ENCODE measurements at regions not wholly inside any gene's neighbourhood (a gene's known extent, or its start where the extent isn't known, plus 50 kb on each side); places are given as distances from the start of the nearest gene placed in this dataset.
"Not testable (repeated sequence)": the region's sequence is repeated elsewhere in the genome, so short reads cannot be mapped to it uniquely, and the experiment has no call there.

DNA sequence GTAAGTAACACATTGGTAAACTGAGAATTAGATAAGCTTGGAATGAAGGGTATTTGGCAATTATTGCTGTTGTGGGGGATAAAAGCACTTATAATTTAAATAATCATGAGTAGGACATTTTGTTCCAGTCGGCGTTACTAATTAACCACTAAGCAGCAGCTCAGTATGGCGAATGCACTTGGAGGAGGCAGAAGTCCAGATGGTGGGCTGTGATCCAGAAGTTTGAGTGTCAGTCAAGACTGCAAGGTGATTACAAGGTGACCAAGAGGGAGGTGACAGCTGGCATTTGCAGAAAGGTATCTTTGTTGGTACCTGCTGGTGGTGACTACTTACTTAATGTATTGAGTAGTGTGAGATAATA lies 643.6 kb upstream of the FAM98A start:
- no peak for DNase-seq

DNA sequence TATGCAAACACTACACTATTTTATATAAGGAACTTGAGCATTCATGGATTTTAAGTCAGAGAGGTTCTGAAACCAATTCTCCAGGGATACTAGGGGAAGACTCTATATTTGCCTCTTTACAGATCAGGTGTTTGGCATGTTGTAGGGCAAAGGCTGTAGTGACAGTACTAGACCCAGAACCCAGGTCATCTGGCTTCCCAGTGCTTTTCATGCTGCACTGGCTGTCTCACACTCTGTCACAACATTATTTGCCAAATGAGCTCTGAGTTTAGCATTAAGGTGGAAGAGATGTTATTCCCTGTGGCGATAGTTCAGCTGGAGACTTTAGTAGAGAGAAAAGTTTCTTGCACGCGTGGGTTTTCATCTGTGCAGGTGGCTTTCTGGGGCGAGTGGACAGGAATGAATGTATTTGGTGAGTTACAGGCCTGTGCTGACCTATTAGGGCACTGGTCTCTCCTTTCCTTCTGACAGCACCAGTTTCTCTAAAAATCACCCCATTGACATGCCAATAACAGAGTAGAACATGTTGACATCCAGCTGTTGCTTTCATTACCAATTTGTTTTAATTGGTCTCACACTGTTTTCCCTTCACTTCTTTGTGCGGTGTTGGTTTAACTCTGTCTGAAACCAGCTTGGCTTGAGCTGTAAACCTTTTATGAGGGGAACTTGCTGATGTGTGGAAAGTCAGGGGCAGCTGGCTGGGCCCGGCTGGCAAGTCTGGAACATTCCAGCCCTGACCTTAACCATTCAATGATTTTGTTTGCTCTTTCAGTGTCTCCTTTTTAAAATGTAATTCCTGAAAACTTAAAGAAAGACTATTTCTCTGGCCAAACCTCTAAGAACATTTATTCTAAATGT lies 643.0 kb upstream of the FAM98A start:
- no peak for DNase-seq

DNA sequence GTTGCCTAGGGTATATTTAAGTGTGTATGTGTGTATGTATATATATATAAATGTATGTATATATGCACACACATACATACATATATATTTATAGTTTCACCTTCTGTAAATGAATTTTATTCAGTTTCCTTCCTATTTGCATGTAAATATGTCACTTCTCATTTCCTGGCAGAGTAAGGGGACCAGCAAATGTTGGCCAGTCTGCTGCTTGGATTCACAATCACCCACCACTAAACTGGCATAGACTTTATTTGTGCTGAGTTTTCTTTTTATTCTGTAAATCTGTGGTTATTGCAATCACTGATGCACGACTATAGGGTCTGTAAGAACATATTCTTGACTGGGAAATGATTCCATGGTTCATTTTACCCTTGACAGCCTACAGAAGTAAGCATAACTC lies 640.4 kb upstream of the FAM98A start:
- no peak for DNase-seq

DNA sequence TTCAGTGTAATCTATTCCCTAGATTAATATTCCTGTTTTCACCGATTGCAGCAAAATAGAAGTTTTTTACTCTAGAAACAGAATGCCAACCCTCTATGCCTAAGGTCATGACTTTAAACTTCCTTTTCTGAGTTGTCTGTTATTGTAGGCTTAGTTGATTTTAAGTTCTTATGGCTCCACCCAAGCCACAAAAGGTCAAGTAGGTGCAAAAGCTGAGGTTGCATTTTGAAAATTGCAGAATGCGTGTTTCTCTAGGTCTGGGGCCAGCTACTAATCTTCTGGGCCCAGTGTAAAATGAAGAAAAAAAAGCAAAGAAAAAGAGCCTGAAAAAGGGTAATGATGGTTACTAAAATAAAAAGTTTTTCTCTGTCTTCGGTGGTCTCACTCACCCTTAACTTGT lies 635.7 kb upstream of the FAM98A start:
- DNase-seq = no peak

DNA sequence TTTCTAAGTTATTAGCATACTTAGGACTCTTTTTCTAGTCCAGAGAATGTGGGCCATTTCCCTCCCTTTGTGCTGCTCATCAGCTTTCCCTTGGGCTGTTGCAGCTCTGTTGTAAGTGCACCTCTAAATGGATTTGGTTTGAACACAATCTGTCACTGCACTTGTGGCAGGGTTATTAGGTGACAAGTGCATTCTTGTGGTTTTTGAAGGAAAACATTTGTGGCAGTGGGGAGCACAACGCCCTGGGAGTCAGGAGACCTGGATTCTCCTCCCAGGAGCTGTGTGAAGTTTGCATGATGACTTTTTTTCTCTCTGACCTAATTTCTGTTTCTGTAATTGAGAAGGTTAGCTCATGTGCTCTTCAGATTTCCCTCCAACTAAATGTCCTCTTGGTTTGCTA lies 630.9 kb upstream of the FAM98A start:
- DNase-seq = no peak

DNA sequence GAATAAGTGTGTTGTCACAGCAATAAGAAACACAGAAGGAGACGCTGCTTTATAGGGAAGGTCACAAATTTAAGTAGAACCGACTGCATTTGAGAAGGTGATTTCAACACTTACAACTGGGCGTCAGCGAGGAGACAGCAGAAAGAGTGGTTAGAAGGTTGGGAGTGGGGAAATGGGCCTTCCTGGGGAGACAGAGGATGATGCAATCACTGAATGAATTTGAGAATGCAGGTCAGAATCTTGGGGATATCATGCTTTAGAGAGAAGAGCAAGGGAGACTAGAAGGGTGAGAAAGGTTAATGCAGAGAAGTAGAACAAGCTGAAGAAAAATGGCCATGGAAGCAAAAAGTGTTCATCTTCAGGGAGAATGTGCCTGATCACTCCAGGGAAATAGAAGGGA lies 616.1 kb upstream of the FAM98A start:
- DNase-seq = no peak

DNA sequence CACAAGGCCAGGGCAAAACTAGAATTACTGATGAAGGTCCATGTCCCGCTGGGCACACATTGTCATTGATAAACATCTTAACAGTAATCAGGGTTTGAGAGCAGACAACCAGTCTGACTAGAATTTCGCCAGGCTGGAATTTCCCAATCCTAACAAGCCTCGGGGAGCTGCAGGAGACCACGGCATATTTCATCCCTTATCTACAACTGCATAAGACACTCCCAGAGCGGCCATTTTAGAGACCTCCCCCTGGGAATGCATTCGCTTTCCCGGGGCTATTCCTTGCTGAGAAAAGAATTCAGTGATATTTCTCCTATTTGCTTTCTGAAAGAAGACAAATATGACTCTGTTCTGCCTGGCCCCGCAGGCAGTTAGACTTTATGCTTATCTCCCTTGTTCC lies 611.3 kb upstream of the FAM98A start:
- DNase-seq = not testable (repeated sequence)

DNA sequence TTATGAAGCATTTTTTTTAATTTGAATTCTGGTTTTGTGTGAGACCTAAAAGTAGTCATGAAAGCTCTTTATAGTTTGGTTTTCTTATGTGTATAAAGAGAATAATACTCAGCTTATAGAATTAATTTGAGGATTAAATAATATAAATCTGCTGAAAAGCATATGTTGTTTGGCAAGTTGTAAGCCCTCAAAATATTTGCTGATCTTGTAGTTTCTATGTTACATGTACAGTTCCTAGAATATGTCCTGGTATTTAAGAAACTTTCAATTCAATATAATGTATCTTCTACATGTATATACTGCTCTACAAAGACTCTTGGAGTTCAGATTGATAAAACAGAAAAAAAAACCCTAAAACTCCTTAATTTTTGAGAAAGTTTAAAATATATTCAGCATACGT lies 605.5 kb upstream of the FAM98A start:
- no peak for DNase-seq

DNA sequence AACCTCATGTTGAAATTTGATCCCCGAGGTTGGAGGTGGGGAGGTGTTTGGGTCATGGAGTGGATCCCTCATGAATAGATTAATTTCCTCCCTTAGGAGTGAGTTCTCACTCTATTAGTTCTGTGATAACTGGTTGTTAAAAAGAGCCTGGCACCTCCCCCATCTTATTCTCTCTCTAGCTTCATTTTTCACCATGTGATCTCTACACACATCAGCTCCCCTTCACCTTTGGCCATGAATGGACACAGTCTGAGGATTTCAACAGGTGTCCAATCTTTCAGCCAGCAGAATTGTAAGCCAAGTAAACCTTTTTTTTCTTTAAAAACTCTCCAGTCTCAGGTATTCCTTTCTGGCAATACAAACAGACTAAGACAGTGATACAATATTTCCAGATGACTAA lies 602.0 kb upstream of the FAM98A start:
- DNase-seq = no peak

DNA sequence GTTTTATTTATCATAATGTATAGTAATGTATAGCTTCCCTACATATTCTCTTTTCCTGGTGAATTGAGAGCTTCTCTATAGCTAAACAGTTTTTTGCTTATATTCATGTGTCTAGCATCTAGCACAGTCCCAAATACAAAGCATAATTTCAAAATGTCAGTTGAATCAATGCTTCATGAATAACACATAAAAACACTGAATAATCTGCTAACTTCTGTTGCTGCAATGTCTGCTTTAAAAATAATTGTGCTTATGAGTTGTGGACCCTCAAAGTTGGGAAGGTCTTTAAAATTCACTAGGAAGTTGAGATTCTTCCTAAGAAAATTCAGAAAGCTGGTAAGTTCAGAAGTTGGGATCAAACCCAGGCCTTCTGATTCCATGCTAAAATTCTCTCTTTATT lies 600.9 kb upstream of the FAM98A start:
- no peak for DNase-seq

DNA sequence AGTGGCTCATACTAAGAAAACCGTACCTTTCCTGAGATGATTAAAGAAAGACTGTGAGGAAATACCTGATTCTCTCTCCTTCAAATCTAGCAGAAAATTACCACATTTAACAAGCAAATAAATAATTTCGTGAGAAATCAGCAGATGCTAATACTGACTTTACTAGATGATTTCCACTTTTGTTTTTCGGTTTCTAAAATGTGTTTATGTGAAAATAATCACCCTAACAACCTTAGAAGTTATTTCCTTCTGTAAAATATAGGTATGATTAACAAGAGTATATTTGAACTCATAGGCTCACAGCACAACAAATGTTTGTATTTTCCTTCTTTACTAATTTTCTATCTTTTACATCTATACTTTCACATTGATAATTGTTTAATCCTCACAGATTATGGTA lies 594.1 kb upstream of the FAM98A start:
- DNase-seq = no peak

DNA sequence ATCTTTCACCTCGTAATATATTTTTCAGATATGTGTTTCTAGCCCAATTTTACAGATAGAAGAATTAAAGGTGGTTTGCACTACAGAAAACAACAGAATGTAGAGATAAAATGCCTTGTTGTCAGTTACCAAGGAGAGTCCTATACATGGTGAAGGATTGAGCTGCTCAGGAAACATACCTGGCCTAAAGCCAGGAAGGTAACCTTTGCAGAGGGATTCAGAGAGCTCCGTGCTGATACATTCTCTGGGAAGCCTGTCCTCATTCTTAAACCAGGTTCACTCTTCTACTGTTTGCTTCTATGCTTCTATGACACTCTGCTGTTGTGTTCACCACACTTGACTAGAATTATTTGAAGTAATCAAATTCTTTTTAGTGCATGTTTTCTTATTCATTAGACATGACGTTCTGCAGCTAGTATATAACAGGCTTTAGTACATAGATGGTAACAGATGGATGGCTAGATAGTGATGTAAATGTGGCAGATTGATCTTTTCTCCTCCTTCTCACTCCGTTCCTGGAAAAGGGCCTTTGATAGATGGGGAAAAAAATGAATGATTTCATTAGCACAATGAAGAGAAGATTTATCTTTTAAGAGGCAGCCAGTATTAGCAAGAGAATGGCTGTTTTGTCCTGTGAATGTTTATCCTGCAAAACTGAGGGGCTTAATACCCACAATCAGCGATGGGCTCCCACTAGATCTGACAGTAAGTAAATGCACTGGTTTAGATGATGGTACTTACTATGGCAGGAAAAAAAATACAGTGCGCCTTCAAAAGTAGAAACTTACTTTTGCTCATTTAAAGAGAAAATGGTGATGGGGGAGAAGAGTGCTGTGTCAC lies 589.6 kb upstream of the FAM98A start:
- DNase-seq = no peak

DNA sequence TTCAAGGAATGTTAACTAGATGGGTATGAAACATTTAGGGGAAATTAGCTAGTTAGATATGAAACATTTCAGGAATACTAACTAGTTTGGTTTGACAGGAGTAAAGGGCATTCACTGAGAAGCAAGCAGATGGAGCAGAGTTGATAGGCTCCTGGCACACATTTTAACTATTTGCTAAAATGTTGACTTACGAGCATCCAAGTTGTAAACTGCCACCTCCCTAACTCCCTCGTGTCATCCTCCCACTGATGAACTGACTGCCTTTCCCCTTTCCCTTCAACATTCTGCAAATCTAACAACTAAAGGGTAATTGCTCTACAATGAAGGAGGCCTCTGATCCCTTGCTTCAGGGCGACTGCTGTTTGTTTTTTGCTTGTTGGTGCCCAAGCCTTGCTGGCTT lies 580.4 kb upstream of the FAM98A start:
- no peak for DNase-seq

DNA sequence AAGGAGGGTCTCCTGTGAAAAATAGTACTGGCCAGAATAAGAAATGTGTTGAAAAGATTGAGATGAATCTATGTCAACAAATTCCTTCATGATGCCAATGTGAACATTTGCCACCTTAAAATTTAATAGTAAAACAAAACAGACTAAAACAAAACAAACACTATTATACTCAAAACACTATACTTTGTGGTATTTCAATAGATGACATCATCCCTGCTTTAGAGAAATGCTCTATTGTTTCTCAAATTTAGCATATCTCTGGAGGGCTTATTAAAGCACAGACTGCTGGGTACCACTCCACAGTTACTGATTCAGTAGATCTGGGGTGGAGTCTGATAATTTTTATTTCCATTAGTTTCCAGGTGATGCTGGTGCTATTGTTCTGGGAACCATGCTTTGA lies 579.4 kb upstream of the FAM98A start:
- no peak for DNase-seq

DNA sequence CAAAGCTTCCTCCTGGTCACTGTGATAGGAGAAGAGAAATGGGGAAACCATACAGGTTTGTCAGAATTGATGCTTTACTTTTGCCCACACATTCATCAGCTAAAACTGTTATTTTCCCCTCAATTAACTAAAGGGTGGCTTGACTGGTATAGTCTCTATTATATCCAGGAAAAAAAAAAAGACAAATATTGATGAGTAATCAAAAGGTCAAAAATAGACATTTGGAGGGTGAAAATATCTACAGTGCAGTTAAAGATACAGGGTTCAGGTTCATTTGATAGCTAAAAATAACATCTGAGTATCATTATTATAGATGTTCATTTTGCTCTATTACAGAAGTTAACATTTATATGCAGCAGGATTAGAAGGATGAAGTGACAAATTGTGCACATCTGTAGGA lies 577.6 kb upstream of the FAM98A start:
- DNase-seq = no peak

DNA sequence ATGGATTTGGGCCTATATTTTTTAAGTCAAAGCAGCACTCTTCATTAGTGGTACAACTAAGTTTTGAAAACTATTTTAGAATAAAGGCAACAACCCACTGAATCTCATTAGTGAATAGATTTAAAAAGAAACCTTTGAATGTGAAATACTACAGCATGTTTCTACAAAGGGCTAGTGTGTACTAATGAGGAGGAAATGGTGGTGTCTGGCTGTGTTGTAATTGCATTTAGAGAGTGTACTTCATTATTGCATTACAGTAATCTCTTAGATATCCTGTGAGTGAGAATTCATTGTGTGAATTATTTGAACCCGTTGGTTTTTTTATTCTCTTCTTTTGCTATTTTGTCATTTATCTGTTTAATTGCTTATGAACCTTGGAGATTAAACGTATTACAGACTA lies 575.4 kb upstream of the FAM98A start:
- no peak for DNase-seq

DNA sequence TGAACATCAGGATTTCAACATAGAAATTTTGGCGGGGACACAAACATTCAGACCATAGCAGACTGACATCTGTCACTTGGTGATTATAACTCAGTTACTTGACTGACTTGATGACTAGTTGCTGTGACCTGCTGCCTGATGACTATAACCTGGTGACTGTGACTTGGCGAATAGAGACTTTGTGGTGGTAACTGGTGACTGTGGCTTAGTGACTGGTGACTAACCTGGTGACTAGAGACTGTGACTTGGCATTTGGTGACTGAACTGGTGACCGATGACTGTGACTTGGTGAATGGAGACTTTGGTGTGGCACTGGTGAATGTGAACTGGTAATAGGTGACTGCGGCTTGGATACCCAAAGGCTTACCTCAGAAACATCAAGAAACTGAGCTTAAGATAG lies 563.1 kb upstream of the FAM98A start:
- no peak for DNase-seq

DNA sequence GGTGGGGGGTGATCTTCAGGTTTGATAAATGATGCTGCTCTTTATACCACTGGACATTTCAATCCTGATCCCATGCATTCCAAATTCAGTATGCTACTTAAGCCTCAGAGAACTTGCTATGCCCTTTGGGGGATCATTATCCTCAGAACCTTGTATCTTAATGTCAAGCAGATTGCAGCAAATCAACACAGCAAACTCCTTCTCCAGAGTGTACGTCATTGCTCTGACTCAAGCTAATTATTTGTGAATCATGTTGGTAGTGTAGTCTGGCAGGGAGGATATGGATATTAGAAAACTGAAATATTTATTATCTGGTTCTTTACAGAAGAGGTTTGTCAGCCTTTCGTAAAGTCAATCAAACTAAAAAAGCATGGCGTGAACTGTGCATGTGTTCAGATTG lies 562.5 kb upstream of the FAM98A start:
- peak; percentile 32 for DNase-seq

DNA sequence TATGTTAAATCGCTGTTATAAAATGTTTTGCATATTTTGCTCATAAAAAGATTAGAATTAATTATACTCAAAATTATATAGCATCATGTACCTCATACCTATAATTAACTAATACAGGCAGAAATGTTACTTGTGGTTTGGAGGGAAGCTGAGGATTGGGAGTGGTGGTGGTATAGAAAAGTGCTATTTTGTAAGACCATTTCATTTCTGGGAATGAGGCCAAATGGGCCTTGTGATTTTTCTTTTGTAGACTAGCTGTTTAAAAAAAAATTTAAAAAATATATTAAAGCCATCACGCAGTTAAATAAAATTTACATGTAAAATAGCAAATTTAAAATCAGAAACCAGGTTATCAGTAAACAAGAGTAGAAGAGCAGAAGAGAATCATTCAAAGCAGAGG lies 560.8 kb upstream of the FAM98A start:
- DNase-seq = peak; percentile 14

DNA sequence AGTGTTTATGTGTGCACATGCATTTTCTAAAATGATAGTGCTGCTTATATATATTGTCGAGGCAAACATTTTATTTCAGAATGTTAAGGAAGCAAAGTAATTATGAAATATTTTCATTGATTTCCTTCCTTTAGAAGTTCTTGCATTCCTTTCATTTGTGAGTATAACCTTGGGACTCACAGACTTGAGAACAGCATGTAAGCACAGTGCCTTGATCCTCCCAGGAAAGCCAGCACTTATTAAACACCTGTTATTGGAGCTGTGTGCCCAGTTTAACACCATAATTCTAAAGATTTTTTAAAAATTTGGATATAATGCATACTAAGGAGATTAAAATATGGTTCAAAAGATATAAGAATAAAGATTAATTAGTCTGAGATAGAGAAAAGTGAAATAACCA lies 554.4 kb upstream of the FAM98A start:
- no peak for DNase-seq

DNA sequence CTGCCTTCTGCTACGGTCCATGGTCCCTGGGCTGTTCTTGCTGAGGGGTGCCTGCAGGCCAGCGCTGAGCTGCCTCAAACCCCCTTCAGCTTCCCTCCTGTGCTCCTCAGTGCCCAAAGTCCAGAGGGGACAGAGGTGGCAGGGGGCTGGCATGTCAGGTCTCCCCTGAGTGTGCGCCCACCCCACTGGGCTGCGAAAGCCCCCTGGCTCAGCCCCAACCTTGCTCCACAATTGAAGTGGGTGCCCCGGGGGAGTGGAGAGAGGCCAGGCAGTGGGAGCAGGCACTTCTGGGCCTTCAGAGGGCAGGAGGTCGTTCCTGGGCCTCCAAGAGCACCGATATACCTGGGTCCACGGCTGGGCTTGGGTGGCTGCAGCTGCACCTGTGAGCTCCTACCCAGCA lies 548.7 kb upstream of the FAM98A start:
- DNase-seq = no peak

DNA sequence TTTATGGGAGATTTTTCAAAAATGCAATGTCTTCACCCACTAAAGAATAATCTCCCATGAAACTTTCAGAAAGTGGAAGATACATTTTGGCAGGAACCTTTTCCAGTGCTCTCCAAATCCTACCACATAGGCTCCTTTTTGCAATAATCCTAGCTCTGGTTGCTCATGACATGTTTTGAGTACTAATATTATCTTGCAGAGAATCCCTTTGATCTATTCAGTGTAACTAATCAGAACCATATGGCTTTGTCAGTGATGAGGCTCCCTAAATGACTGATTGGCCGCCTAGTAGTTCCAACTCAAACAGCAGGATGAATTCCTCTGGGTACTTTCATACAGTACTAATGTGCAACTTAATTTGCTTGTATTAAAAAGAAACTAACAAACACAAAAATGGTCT lies 544.0 kb upstream of the FAM98A start:
- peak; percentile 1 for DNase-seq

DNA sequence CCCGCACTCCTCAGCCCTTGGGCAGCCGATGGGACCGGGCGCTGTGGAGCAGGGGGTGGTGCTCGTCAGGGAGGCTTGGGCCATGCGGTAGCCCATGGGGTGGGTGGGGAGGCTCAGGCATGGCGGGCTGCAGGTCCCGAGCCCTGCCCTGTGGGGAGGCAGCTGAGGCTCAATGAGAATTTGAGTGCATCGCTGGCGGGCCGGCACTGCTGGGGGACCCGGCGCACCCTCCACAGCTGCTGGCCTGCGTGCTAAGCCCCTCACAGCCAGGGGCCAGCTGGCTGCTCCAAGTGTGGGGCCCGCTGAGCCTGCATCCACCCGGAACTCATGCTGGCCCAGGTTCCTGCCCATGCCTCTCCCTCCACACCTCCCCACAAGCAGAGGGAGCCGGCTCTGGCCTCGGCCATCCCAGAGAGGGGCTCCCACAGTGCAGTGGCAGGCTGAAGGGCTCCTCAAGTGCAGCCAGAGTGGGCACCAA lies 543.5 kb upstream of the FAM98A start:
- DNase-seq = not testable (repeated sequence)

DNA sequence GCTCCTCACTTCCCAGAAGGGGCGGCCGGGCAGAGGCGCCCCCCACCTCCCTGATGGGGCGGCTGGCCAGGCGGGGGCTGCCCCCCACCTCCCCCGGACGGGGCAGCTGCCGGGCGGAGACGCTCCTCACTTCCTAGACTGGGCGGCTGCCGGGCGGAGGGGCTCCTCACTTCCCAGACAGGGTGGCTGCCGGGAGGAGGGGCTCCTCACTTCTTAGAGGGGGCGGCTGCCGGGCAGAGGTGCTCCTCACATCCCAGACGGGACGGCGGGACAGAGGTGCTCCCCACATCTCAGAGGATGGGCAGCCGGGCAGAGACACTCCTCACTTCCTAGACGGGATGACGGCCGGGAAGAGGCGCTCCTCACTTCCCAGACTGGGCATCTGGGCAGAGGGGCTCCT lies 534.0 kb upstream of the FAM98A start:
- not testable (repeated sequence) for DNase-seq
